SU-DHL-6 (cell line): ENCODE measurements at regions not wholly inside any gene's neighbourhood (a gene's known extent, or its start where the extent isn't known, plus 50 kb on each side); places are given as distances from the start of the nearest gene placed in this dataset.

Source experiments
- EZH2phosphoT487 ChIP-seq: fragments of 200-600 bp; sonication (generic), shearing (Covaris generic); conservative IDR thresholded peaks from 2 replicates; pipeline ENCODE4 v1.6.1; 2018; ENCODE audit warnings: mild to moderate bottlenecking, antibody characterized with exemption, low read length, moderate library complexity, mixed read lengths
- TF ChIP-seq, protein P1 (sequence below): fragments of 200-600 bp; sonication (generic); IDR thresholded peaks from one replicate; pipeline ENCODE4 v1.5.1; 2017; ENCODE audit warnings: antibody characterized with exemption, mild to moderate bottlenecking, low read length, moderate library complexity; ENCODE audit not compliant: insufficient read depth, poor library complexity, severe bottlenecking

DNA sequence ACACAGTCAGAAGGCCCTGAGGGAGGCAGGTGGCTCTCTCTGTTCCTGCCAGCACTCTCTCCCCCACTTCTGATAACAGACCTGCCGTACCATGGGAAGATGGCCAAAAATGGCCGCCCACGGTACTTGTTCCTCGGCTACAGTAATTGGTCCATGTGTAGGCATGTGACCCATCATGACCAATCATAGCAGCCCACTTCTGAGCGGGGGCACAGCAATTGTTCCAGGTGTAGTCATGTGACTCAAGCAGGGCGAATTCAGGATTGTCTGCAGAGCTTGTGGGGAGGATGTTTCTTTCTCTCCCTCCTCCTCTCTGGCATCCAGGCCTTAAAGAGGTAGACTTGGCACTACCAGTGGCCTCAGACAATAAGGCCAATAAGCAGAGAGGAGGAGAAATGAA is 250.4 kb downstream of the MRTFB start:
- TF ChIP-seq, protein P1, sequence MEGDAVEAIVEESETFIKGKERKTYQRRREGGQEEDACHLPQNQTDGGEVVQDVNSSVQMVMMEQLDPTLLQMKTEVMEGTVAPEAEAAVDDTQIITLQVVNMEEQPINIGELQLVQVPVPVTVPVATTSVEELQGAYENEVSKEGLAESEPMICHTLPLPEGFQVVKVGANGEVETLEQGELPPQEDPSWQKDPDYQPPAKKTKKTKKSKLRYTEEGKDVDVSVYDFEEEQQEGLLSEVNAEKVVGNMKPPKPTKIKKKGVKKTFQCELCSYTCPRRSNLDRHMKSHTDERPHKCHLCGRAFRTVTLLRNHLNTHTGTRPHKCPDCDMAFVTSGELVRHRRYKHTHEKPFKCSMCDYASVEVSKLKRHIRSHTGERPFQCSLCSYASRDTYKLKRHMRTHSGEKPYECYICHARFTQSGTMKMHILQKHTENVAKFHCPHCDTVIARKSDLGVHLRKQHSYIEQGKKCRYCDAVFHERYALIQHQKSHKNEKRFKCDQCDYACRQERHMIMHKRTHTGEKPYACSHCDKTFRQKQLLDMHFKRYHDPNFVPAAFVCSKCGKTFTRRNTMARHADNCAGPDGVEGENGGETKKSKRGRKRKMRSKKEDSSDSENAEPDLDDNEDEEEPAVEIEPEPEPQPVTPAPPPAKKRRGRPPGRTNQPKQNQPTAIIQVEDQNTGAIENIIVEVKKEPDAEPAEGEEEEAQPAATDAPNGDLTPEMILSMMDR: no peak
- no peak for TF ChIP-seq EZH2phosphoT487
